LNCAP (cell line): ENCODE measurements at regions not wholly inside any gene's neighbourhood (a gene's known extent, or its start where the extent isn't known, plus 50 kb on each side); places are given as distances from the start of the nearest gene placed in this dataset.

Experiments used
- CTCF ChIP-seq: fragments of 450-650 bp; IDR thresholded peaks from 2 replicates; pipeline ENCODE4 v1.5.1; 2017; ENCODE audit warnings: mild to moderate bottlenecking

- no peak for TF ChIP-seq CTCF
Measured at GRCh38 chr1:188857526-188858087, 1620.1 kb downstream of the BRINP3 start.

- no peak for TF ChIP-seq CTCF
Measured at GRCh38 chr1:188867614-188868013, 1610.0 kb downstream of the BRINP3 start.

GRCh38 chr1:188871164-188871563, 1606.5 kb downstream of the BRINP3 start:
- TF ChIP-seq CTCF = no peak

- TF ChIP-seq CTCF = no peak
Measured at GRCh38 chr1:188872376-188872775, 1605.3 kb downstream of the BRINP3 start.

- no peak for TF ChIP-seq CTCF
Measured at GRCh38 chr1:188877668-188878067, 1600.0 kb downstream of the BRINP3 start.

- TF ChIP-seq CTCF = no peak
Measured at GRCh38 chr1:188888386-188888785, 1589.3 kb downstream of the BRINP3 start.

GRCh38 chr1:188889166-188889565, 1588.5 kb downstream of the BRINP3 start:
- TF ChIP-seq CTCF = no peak

GRCh38 chr1:188891958-188892357, 1585.7 kb downstream of the BRINP3 start:
- TF ChIP-seq CTCF = no peak
